Vagina (tissue), 2 donors: ENCODE measurements at regions not wholly inside any gene's neighbourhood (a gene's known extent, or its start where the extent isn't known, plus 50 kb on each side); places are given as distances from the start of the nearest gene placed in this dataset.

ENCODE experiments used
- POLR2A ChIP-seq, 2 donors: fragments of 450-650 bp; IDR thresholded peaks; one replicate each; pipeline ENCODE4 v1.6.1; 2017; ENCODE audit warnings: antibody characterized with exemption in 2 of 2, mild to moderate bottlenecking in 2 of 2, moderate library complexity in 2 of 2
- POLR2AphosphoS5 ChIP-seq, 2 donors: sonication (generic); formaldehyde crosslinking; IDR thresholded peaks; one replicate each; pipeline ENCODE4 v1.9.0; 2017; ENCODE audit warnings: antibody characterized with exemption in 2 of 2, mild to moderate bottlenecking in 2 of 2, low read depth in 1 of 2; ENCODE audit not compliant: insufficient read depth in 1 of 2

DNA sequence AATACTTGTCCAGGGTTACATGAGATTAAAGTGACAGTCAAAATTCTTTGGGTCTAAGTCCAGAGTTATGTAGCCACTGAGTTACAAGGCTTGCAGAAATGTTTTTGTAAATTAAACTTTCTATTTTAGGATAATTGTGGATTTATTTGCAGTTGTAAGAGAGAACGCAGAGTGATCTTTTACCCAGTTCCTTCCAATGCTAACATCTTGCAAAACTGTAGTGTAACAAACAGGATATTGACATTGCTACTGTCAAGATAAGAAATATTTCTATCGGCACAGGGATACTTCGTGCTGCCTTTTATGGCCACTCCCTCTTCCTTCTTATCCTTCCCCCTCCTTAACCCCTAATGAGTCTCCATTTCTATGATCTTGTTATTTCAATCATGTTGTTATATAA is 1022.9 kb downstream of the MCTP2 start:
- TF ChIP-seq POLR2A (IDR thresholded peaks at IDR 0.05) (no peak), POLR2AphosphoS5 (IDR thresholded peaks at IDR 0.05; ENCODE audit: insufficient read depth in 1 of 2, low read depth in 1 of 2) (peak in 1 of 2 donors; percentile 23)
